GM12874 (cell line): ENCODE measurements at regions not wholly inside any gene's neighbourhood (a gene's known extent, or its start where the extent isn't known, plus 50 kb on each side); places are given as distances from the start of the nearest gene placed in this dataset.

Experiments
- CTCF ChIP-seq: IDR thresholded peaks from 2 replicates; pipeline ENCODE4 v1.5.1; 2011; ENCODE audit warnings: low read depth, mild to moderate bottlenecking, control low read depth, low read length, moderate library complexity; ENCODE audit not compliant: insufficient read depth

GRCh38 chr3:18712713-18713576 lies 287.8 kb upstream of the SATB1 start:
- no peak for TF ChIP-seq CTCF

DNA sequence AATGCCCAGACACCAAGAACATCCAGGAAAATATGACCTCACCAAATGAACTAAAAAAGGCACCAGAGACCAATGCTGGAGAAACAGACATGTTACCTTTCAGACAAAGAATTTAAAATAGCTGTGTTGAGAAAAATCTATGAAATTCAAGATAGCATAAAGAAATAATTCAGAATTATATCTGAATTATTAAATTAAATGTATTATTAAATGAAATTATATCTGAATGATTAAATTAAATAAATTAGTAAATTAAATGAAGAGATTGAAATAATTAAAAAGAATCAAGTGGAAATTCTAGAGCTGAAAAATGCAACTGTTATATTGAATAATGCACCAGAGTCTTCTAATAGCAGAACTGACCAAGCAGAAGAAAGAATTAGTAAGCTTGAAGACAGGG lies 279.2 kb upstream of the SATB1 start:
- TF ChIP-seq CTCF = no peak

DNA sequence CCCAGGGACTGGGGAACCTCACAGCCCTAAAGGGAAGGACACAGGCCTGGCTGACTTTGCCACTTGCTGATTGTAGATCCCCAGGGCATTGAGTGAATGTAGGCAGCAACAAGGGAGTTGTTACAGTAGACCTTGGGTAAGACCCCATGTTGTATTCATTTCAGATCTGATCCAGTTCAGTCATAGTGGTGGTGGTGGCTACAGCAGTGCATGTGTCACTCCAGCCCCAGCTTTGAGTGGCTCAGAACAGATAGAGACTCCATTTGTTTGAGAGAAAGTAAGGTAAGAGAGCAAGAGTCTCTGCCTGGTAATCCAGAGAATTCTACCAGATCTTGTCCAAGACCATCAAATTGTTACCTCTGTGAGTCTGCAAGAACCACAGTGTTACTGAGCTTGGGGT lies 278.7 kb upstream of the SATB1 start:
- TF ChIP-seq CTCF = no peak

GRCh38 chr3:18687286-18687685 lies 262.1 kb upstream of the SATB1 start:
- TF ChIP-seq CTCF = no peak

- TF ChIP-seq CTCF = no peak
Measured at GRCh38 chr3:18683900-18684299, 258.8 kb upstream of the SATB1 start.

- TF ChIP-seq CTCF = no peak
Measured at GRCh38 chr3:18681818-18682345, 256.7 kb upstream of the SATB1 start.

DNA sequence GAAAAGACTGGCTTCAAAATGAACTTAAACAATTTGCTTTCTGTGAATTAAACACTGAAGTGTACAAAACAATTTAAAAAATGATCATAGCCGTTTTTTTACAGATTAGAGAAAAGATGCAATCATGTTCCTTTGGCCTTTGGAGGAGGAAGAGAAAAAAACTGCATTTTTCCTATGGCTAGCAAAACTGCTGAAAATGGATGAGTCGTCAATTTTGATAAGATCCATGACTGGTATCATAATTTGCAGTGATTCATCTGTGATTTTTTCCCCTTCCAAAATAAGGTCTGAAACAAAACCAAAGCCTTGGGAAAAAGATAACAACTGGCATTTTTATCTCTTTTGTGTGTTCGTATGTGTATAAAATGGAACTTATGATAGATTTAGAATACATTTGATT lies 255.6 kb upstream of the SATB1 start:
- no peak for TF ChIP-seq CTCF
